ENCODE measurements at regions not wholly inside any gene's neighbourhood (a gene's known extent, or its start where the extent isn't known, plus 50 kb on each side); places are given as distances from the start of the nearest gene placed in this dataset.

DNA sequence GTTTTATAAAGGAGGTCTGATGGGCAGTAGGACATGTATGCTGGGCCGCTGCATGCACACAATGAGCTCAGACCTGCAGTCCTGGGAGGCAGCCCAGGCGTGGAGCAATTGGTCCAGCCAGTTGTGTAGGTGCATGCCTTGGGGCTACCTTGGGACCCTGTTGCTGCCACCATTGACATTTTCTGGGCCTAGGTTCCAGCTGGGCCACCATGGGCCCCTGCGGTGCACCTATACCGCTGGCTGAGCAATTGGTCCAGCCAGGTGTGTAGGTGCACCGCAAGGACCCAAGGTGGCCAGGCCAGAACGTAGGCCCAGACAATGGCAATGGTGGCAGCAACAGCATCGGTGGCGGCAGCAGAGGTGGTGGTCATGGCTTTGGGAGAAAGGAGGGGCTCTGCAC is 143.9 kb downstream of the PXDC1 start:
- H3K4me1 ChIP-seq (ENCODE audit: control insufficient read depth, insufficient read depth, low read length): peaks cover 11% of the 10 kb centered on the region
- no peaks in the 10 kb centered on the region for H3K36me3 ChIP-seq (ENCODE audit: control insufficient read depth, insufficient read depth, low read length, severe bottlenecking)
- H3K9me3 ChIP-seq (ENCODE audit: control insufficient read depth, low read length): no peaks in the 10 kb centered on the region
- no peak overlapping the region for H3K4me3 ChIP-seq (ENCODE audit: low read length)
- H3K27me3 ChIP-seq (replicated peaks; ENCODE audit: control insufficient read depth, insufficient read depth, low read length): peaks cover 9% of the 10 kb centered on the region
- H3K9ac ChIP-seq (ENCODE audit: low read length): no peak overlapping the region
- DNase-seq (ENCODE audit: low read depth): no peak

DNA sequence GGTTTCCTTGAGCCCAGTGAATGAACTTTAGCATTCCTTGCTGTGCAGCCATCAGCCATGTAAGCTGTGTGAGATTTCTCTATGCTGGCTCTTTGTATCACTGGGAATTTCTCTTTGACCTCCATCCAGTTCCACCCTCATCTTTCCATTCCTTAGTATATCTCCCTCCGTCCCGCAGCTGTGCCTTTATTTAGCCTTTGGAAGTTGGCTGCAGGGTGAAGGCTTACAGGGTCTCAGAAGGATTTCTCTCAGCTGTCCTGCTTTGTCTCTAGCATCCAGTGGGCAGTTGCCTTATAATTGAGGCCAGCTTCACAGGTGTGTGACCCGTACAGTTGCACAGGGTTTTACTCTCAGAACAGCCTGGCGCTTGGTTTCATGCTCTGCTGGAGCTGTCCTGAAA is 144.3 kb downstream of the PXDC1 start:
- Histone ChIP-seq H3K4me3 (ENCODE audit: low read length) (no peak overlapping the region), H3K4me1 (ENCODE audit: control insufficient read depth, insufficient read depth, low read length) (peaks cover 7% of the 10 kb centered on the region), H3K9me3 (ENCODE audit: control insufficient read depth, low read length) (peaks cover under 1% of the 10 kb centered on the region), H3K27me3 (replicated peaks; ENCODE audit: control insufficient read depth, insufficient read depth, low read length) (peaks cover 9% of the 10 kb centered on the region), H3K9ac (ENCODE audit: low read length) (no peak overlapping the region), H3K36me3 (ENCODE audit: control insufficient read depth, insufficient read depth, low read length, severe bottlenecking) (no peaks in the 10 kb centered on the region)
- no peak for DNase-seq (ENCODE audit: low read depth)

DNA sequence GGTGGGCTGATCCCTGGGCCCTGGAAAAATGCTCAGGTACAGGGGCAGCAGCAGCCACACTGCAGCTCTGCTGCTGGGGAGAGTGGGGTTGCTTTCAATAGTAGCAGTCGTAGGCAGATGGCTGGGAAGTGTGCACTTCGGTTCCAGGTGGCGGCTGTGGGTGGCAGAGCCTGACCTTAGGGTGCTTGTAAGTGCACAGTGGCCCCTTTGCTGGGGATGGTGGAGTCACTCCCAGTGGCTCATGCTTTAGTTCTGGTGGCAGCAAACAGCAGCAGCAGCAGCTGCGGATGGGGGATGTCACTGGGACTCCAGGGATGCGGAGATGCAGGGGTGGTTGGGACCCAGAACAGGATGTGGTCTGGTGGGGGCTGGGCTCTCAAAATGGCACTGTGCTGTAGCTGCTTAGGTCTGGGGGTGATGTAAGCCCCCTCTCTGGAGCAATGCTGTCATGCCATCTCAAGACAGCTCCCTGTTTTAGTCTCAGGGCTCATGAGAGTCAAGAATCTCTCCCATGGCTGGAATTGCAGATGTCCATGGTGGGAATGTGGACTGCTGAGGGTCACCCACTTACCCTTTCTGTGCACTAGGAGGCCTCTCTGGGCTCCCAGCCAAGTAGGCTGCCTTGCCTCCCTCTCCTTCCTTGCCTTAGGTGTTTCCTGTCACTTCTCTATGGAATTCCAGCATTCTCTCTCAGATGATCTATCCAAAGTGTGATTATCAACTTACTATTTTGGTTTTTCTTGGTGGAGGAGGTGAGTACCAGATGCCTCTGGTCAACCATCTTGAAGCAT is 146.7 kb upstream of the SLC22A23 start:
- no peak for DNase-seq (ENCODE audit: low read depth)
- Histone ChIP-seq H3K36me3 (ENCODE audit: control insufficient read depth, insufficient read depth, low read length, severe bottlenecking) (no peaks in the 10 kb centered on the region), H3K27me3 (replicated peaks; ENCODE audit: control insufficient read depth, insufficient read depth, low read length) (peaks cover 9% of the 10 kb centered on the region), H3K4me3 (ENCODE audit: low read length) (no peak overlapping the region), H3K4me1 (ENCODE audit: control insufficient read depth, insufficient read depth, low read length) (no peaks in the 10 kb centered on the region), H3K9ac (ENCODE audit: low read length) (no peak overlapping the region), H3K9me3 (ENCODE audit: control insufficient read depth, low read length) (peaks cover 9% of the 10 kb centered on the region)

DNA sequence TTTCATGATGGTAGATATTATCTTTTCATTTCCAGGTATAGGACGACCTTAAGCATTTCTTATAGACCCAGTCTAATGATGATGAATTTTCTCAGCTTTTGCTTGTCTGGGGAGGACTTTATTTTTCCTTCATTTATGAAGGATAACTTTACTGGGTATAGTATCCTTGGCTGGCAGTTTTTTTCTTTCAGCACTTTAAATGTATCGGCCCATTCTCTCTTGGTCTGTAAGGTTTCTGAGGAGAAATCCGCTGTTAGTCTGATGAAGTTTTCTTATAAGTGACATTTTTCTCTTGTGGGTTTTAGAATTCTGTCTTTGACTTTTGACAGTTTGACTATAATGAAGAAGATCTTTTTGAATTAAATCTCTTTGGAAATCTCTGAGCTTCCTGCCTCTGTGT is 144.7 kb upstream of the SLC22A23 start:
- H3K36me3 ChIP-seq (ENCODE audit: control insufficient read depth, insufficient read depth, low read length, severe bottlenecking): no peaks in the 10 kb centered on the region
- no peak overlapping the region for H3K9ac ChIP-seq (ENCODE audit: low read length)
- H3K4me3 ChIP-seq (ENCODE audit: low read length): no peak overlapping the region
- DNase-seq (ENCODE audit: low read depth): no peak
- H3K4me1 ChIP-seq (ENCODE audit: control insufficient read depth, insufficient read depth, low read length): peaks cover 8% of the 10 kb centered on the region
- peaks cover 9% of the 10 kb centered on the region for H3K9me3 ChIP-seq (ENCODE audit: control insufficient read depth, low read length)
- peaks cover 9% of the 10 kb centered on the region for H3K27me3 ChIP-seq (replicated peaks; ENCODE audit: control insufficient read depth, insufficient read depth, low read length)

DNA sequence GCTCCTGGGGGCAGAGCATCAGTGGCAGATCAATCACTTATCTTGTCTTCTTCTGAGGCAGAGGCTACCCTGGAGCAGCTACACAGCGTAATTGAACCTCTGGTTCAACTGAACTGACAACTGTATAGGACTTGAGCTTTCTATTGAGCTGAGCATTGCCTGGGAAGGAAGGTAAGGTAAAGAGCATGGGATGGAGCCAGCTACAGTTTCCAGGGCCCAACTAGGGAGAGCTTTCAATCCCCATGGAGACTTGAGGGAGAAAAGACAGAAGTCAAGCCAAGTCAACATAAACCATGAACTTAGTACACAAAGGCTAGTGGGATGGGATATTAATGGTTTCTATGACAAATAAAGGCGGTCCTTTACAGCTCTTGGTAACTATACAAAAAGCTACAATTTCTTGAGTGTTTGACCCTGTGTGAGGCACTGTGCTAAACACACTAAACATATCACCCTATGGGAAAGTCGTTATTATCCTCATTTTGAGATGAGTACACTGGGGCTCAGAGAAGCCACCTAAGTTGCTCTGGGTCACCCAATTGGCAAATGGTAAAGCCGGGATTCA is 140.7 kb upstream of the SLC22A23 start:
- DNase-seq (ENCODE audit: low read depth): no peak
- Histone ChIP-seq H3K9me3 (ENCODE audit: control insufficient read depth, low read length) (peaks cover 9% of the 10 kb centered on the region), H3K9ac (ENCODE audit: low read length) (no peak overlapping the region), H3K4me3 (ENCODE audit: low read length) (no peak overlapping the region), H3K27me3 (replicated peaks; ENCODE audit: control insufficient read depth, insufficient read depth, low read length) (no peaks in the 10 kb centered on the region), H3K4me1 (ENCODE audit: control insufficient read depth, insufficient read depth, low read length) (peaks cover 15% of the 10 kb centered on the region), H3K36me3 (ENCODE audit: control insufficient read depth, insufficient read depth, low read length, severe bottlenecking) (no peaks in the 10 kb centered on the region)

DNA sequence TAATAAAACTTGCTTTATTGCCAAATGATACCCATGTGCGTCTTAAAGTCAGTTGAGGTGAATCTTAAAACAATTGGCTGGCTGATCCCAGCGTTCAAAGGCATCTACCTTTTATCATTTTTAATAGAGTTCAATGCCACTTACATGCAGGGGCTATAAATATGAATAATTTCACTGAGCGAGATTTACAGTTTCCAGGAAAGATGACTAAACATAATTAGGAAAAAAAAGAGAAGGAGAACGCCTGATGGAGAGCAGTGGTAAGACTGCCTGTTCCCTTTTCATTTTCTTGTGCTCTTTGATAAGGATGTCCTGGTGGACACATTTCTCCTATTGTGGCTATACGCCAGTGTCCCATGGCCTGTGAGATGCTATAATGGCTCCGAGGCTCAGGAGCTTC is 139.9 kb upstream of the SLC22A23 start:
- peak overlapping the region; percentile 8 for H3K9ac ChIP-seq (ENCODE audit: low read length)
- no peaks in the 10 kb centered on the region for H3K36me3 ChIP-seq (ENCODE audit: control insufficient read depth, insufficient read depth, low read length, severe bottlenecking)
- H3K27me3 ChIP-seq (replicated peaks; ENCODE audit: control insufficient read depth, insufficient read depth, low read length): no peaks in the 10 kb centered on the region
- H3K9me3 ChIP-seq (ENCODE audit: control insufficient read depth, low read length): peaks cover 4% of the 10 kb centered on the region
- no peak for DNase-seq (ENCODE audit: low read depth)
- H3K4me3 ChIP-seq (ENCODE audit: low read length): no peak overlapping the region
- peaks cover 23% of the 10 kb centered on the region for H3K4me1 ChIP-seq (ENCODE audit: control insufficient read depth, insufficient read depth, low read length)

DNA sequence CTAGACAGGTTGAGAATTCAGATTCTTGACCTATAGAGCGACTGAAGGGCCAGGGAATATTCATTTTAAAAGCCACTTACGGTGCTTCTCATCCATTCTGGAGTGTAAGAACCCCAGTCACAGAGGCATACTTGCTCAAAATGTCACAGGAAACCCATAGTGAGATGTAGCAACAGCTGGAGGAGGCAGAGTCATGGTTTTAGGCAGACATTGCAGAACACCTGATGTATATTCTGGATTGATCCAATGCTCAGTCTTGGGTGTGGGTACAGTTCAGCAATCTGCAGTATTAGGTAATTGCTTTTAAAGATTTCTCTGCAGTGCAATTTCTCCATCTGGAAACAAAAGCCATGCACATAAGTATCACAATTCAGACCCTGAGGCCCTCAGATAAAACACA is 137.4 kb upstream of the SLC22A23 start:
- DNase-seq (ENCODE audit: low read depth): no peak
- Histone ChIP-seq H3K36me3 (ENCODE audit: control insufficient read depth, insufficient read depth, low read length, severe bottlenecking) (no peaks in the 10 kb centered on the region), H3K4me3 (ENCODE audit: low read length) (no peak overlapping the region), H3K9me3 (ENCODE audit: control insufficient read depth, low read length) (no peaks in the 10 kb centered on the region), H3K4me1 (ENCODE audit: control insufficient read depth, insufficient read depth, low read length) (peaks cover 27% of the 10 kb centered on the region), H3K9ac (ENCODE audit: low read length) (no peak overlapping the region), H3K27me3 (replicated peaks; ENCODE audit: control insufficient read depth, insufficient read depth, low read length) (no peaks in the 10 kb centered on the region)

DNA sequence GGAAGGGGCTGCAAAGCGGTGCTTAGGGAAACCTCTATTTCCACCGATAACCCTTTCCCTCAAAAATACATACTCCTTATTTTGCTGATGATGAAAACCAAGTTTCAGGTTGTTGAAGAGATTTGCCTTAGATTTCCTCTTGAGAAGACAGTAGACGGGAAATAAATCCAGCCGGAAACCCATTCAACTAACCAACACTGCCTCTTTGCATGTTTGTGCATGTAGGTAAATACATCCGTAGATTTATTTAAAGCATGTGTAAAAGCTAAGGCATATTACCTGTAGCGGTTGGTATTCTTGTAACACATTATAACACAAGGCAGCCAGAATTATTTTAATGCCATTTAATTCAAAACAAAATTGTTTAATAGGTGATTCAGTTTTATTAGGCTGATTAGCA is 136.3 kb upstream of the SLC22A23 start:
- Histone ChIP-seq H3K4me1 (ENCODE audit: control insufficient read depth, insufficient read depth, low read length) (peaks cover 27% of the 10 kb centered on the region), H3K9ac (ENCODE audit: low read length) (no peak overlapping the region), H3K36me3 (ENCODE audit: control insufficient read depth, insufficient read depth, low read length, severe bottlenecking) (no peaks in the 10 kb centered on the region), H3K4me3 (ENCODE audit: low read length) (no peak overlapping the region), H3K27me3 (replicated peaks; ENCODE audit: control insufficient read depth, insufficient read depth, low read length) (no peaks in the 10 kb centered on the region), H3K9me3 (ENCODE audit: control insufficient read depth, low read length) (no peaks in the 10 kb centered on the region)
- DNase-seq (ENCODE audit: low read depth): no peak

DNA sequence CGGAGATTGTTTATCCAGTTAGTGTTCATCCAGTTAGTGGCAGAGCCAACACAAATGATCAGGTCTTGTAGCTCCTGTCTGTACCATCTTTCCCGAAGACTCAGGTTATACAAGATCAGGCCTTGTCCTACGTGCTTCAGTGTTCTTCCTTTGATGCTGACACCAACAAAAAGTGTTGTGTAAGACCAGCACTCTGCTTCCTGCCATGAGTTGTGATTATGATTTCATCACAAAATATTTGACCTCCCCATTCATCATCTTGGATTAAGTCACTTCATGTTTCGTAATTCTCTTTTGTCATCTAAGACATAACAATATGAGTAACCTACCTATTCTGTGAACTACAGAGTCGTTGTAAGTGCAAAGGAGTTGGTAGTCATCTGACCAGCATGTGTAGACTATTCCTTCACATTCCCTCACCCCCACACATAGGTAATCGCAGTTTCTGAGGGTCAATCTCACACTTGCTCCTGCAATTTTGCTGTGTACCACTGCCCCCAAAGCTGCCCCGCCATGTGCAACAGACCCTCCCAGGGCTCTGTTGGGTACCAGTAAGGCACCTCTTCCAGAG is 135.6 kb upstream of the SLC22A23 start:
- DNase-seq (ENCODE audit: low read depth): peak; percentile 94
- Histone ChIP-seq H3K9ac (ENCODE audit: low read length) (no peak overlapping the region), H3K4me1 (ENCODE audit: control insufficient read depth, insufficient read depth, low read length) (peaks cover 27% of the 10 kb centered on the region), H3K36me3 (ENCODE audit: control insufficient read depth, insufficient read depth, low read length, severe bottlenecking) (no peaks in the 10 kb centered on the region), H3K9me3 (ENCODE audit: control insufficient read depth, low read length) (peaks cover 4% of the 10 kb centered on the region), H3K4me3 (ENCODE audit: low read length) (no peak overlapping the region), H3K27me3 (replicated peaks; ENCODE audit: control insufficient read depth, insufficient read depth, low read length) (no peaks in the 10 kb centered on the region)

DNA sequence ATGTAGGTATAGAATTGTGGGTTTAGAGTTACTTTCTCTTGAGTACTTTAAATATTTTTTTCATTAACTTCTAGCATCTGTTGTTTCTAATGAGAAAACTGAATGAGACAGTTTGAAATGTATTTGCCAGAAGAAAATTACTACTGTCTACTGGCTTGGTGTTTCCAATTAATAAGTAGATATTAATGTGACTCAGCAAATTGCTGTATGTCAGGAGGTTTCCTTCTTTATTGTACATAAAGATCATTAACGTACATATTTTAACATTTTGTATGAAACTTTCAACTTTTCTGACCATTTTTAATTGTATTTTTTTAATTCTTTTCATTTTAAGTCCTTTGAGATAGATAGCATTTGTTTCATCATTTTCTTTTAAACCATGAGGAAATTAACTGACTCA is 135.1 kb upstream of the SLC22A23 start:
- no peak overlapping the region for H3K9ac ChIP-seq (ENCODE audit: low read length)

DNA sequence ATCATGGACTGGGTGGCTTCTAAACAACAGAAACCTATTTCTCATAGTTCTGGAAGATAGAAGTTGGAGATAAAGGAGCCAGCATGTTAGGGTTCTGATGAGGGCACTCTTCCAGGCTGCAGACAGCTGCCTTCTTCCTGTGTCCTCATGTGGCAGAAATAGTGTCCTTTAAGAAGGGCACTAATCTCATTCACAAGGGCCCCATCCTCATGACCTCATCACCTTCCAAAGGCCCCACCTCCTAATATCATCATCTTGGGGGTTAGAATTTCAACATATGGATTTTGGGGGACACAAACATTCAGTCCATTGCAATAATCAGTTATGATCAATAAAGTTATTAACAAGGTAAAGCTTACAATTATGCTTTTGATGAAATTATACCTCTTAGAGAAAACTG is 130.8 kb upstream of the SLC22A23 start:
- H3K9ac ChIP-seq (ENCODE audit: low read length): no peak overlapping the region
- peaks cover 9% of the 10 kb centered on the region for H3K9me3 ChIP-seq (ENCODE audit: control insufficient read depth, low read length)
- DNase-seq (ENCODE audit: low read depth): no peak
- no peaks in the 10 kb centered on the region for H3K36me3 ChIP-seq (ENCODE audit: control insufficient read depth, insufficient read depth, low read length, severe bottlenecking)
- H3K4me1 ChIP-seq (ENCODE audit: control insufficient read depth, insufficient read depth, low read length): peaks cover 39% of the 10 kb centered on the region
- no peak overlapping the region for H3K4me3 ChIP-seq (ENCODE audit: low read length)
- no peaks in the 10 kb centered on the region for H3K27me3 ChIP-seq (replicated peaks; ENCODE audit: control insufficient read depth, insufficient read depth, low read length)

More for the DNA sequence above, 135.1 kb upstream of the SLC22A23 start:
- Histone ChIP-seq H3K9me3 (ENCODE audit: control insufficient read depth, low read length) (peaks cover 9% of the 10 kb centered on the region), H3K27me3 (replicated peaks; ENCODE audit: control insufficient read depth, insufficient read depth, low read length) (no peaks in the 10 kb centered on the region), H3K4me3 (ENCODE audit: low read length) (no peak overlapping the region), H3K4me1 (ENCODE audit: control insufficient read depth, insufficient read depth, low read length) (peaks cover 23% of the 10 kb centered on the region), H3K36me3 (ENCODE audit: control insufficient read depth, insufficient read depth, low read length, severe bottlenecking) (no peaks in the 10 kb centered on the region)
- no peak for DNase-seq (ENCODE audit: low read depth)
